Tongue (tissue), 1 donor: ENCODE measurements at regions not wholly inside any gene's neighbourhood (a gene's known extent, or its start where the extent isn't known, plus 50 kb on each side); places are given as distances from the start of the nearest gene placed in this dataset.
A peak's percentile ranks its signal among the peaks of the same experiment; 100 is the strongest.
"Not testable (repeated sequence)": the region's sequence is repeated elsewhere in the genome, so short reads cannot be mapped to it uniquely, and the experiment has no call there.

ENCODE experiments used
- DNase-seq: peaks from one replicate; pipeline ENCODE4 v3.0.0-alpha.2; 2015

DNA sequence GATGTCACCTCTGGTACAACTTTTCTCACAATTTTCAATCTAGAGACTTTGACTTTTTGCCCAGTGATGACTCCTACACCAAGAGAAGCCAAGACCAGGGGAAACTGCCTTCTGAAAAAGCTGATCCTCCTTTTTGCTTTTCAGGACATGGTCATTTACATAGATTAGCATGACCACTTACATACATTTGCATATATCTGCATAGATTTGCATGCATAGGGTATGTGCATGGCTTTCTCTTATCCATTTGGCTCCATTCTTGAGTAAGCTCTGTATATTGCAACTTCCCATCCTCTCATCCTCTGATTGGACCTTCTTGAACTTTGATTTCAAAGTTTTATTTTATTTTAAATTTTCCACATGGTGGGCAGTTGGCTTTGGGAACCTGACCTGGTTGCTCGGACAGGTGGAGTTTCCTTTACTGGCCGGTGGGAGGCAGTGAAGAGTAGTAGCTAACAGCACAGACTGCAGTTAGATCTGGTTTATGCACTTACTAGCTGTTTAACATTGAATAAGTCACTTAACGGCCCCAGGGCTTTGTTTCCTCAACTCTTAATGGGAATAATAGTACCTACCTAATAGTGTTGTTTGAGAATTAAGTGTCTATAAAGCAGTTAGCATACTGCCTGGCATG, 92.9 kb downstream of the GPR139 start:
- DNase-seq: no peak

GRCh38 chr16:19979638-19980037, 94.1 kb downstream of the GPR139 start:
- DNase-seq: no peak

DNA sequence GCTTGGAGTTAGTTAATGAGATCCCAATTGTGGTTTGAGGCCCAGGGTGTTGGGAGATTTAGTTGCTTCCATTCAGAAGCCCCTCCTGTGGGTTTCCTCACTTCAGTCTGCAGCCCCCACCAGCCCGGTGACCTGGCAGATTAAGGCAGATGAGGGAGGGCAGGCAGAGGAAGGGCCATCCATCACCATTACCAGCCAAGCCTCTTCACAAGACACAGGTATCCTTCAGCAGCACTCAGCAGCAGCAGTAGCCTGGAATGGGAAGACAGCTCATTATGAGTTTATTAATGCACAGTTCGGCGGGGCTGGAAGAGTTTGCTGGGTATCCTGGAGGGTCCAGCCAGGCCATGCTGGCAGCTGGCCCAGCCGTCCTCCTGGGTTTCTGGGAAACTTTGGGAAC, 90.0 kb upstream of the GPRC5B start:
- DNase-seq: no peak

DNA sequence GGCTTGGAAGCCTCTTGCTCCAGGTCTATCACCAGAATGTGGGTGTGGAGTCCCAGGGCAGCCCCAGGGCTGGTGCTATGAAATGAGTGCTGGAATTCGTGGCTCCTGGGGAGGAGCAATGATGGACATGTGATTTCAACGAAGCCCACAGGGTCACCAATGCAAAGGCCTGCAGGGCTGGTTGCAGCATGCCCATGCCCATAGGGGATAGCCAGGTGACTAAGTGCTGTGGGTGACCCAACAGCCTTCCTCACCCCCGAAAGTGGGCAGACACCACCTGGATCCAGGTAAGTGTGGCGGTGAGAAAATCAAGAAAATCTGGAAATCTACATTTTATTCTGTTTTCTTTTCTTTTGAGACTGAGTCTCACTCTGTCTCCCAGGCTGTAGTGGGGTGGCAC, 87.5 kb upstream of the GPRC5B start:
- DNase-seq: no peak

GRCh38 chr16:19968891-19969683, 84.4 kb upstream of the GPRC5B start:
- no peak for DNase-seq

DNA sequence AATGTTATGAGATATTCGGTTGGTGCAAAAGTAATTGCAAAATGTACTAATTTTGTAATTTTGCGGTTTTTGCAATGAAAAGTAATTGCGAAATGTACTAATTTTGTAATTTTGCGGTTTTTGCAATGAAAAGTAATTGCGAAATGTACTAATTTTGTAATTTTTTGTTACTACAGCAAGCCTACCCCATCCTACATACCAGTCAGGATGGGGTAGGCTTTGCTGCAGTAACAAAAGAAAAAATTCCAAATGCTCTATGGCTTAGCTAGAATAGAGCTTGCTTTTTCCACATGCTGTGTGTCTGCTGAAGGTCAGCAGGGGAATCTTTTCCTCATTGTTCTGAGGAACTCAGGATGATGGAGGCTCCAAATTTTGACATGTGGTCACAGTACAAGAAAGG, 83.3 kb upstream of the GPRC5B start:
- no peak for DNase-seq

DNA sequence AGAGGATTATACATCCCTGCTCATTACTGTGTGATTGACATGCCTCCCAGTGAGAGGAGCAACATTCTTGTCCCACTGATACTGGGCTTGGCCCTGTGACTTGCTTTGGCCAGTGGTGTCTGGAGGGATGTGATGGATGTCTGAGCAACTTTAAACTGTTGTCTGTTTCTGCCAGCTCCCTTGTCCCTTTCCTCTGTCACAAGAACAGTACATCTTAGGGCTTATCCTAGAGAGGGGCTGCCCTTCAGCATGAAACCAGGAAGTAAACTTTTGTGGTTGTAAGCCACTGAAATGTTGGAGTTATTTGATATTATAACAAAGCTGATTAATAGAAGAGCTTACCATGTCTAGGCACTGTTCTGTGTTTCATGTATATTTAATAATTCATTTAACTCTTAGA, 82.9 kb upstream of the GPRC5B start:
- no peak for DNase-seq

DNA sequence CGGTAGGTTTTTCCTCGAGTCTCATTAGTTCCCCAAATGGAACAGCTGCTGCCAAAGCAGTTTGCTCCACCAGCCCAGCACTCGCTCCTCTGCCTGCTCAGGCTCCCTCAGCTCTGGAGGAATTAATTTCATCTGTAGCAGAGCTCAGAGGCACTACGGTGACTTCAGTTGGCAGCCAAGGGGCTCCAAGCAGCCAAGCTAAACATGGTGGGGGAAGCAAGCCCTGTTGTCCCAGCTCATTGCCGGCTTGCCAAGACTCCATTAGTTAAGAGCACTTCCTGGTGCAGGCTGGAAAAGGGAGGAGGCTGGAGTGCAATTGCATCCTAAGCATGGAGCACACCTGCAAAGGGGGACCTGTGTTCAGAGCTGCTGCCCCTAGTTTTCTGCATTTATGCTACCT, 78.7 kb upstream of the GPRC5B start:
- peak; percentile 55 for DNase-seq

- DNase-seq: no peak
Measured at GRCh38 chr16:19960183-19960582, 75.5 kb upstream of the GPRC5B start.

GRCh38 chr16:19959736-19960135, 75.1 kb upstream of the GPRC5B start:
- no peak for DNase-seq

DNA sequence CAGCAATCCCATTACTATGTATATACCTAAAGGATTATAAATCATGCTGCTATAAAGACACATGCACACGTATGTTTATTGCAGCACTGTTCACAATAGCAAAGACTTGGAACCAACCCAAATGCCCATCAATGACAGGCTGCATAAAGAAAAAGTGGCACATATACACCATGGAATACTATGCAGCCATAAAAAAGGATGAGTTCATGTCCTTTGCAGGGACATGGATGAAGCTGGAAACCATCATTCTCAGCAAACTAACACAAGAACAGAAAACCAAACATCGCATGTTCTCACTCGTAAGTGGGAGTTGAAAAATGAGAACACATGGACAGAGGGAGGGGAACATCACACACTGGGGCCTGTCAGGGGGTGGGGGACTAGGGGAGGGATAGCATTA, 71.2 kb upstream of the GPRC5B start:
- not testable (repeated sequence) for DNase-seq

DNA sequence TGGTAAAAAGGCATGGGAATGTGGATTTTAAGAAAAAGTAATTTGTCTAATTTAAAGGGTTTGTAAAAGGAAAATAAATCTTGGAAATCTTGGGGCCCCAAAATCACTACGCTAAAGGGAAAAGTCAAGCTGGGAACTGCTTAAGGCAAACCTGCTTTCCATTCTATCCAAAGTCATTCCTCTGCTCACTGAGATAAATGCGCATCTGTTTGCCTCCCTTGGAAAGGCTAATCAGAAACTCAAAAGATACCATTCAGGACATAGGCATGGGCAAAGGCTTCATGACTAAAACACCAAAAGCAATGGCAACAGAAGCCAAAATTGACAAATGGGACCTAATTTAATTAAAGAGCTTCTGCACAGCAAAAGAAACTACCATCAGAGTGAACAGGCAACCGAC, 70.4 kb upstream of the GPRC5B start:
- DNase-seq: not testable (repeated sequence)

DNA sequence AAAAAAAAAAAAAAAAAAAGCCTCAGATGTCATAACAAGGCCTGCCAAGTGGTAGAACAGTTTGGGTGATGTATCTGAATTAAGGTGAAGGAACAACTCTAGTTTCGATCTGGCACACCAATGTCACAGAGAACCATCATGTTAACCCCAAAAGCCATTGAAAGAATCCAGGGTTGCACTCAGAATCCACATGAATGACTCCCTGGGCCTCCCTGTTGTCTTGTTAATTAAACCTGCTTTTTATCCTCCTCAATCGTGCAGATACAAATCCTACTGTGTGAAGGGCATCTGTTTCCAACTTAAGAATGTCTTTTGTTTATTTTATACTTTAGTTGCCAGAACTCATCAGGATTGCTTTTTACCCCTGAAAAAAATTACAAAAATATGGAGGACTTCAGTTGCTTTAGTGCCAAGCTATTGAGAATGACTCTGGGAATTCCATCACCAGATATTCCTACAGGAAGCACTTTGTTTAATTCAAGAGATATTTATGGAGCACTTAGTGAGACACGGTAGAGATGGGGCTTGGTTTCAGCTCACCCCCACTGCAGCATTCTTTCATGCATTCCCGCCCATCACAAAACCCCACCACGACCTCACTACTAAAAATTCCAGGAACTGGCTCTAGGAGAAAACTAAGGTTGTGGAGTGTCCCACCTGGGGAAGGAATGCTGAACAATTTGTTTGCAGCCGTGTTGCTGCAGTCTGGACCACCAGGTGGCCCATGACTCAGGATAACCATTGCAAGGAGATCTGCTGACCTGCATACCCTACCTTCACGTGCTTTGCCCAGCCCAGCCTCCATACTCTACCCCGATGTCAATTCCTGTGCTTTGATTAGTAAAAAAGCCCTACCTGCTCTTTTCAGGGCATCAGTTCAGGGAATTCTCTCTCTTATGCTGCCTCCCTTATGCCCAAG, 63.8 kb upstream of the GPRC5B start:
- DNase-seq: no peak

DNA sequence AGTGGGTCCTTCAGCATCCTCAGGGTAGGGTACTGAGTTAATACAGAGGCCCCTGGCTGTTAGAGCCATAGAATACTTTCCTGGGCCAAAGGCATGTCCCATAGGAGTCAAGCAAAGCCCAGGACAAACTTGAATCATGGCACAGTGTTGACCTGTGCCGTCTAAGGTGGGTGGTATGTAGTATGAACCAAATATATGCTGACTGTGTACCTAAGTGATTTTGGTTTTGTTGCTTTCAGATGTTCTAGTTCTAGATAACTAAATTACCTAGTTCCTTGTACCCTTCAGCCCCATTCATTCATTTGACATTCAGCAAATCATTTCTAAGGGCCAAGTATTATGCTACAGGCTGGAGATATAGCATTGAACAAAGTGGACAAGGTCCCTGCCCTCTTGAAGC, 61.3 kb upstream of the GPRC5B start:
- DNase-seq: no peak

- DNase-seq: no peak
Measured at GRCh38 chr16:19940195-19940594, 55.5 kb upstream of the GPRC5B start.

DNA sequence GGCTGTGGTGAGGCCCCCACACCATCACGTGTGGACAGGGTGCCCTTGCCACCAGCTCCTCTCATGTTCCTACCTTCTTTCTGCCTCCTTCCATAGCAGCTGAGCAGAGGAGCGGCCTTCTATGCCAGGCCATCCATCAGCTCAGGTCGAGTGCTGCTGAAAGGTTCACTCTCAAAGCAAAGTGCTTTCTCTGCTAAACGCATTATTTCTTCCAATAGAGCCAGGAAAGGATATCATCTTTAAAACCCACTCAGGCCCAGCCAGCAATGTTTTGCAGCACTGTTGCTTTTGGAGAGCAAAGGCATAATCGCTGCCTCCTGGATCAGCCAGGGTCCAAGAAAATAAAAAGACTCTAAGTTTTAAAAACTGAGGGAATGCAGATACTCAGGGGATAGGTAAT, 54.9 kb upstream of the GPRC5B start:
- no peak for DNase-seq

DNA sequence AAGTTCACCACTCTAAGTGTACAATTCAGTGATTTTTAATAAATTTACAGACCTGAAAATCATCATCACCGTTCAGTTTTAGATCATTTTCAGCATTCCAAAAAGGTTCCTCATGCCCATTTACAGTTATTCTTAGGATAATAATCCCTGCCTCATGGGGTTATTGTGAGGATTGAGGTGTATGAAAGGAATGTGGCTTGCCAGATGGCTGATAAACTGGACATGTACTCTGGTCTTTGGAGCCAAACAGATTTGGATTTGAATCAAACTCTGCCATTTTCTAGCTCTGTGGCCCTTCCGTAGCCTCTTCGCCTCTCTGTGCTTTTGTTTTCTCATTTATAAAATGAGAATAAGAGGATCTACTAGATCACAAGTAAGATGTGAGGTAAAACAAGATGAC, 53.9 kb upstream of the GPRC5B start:
- no peak for DNase-seq

DNA sequence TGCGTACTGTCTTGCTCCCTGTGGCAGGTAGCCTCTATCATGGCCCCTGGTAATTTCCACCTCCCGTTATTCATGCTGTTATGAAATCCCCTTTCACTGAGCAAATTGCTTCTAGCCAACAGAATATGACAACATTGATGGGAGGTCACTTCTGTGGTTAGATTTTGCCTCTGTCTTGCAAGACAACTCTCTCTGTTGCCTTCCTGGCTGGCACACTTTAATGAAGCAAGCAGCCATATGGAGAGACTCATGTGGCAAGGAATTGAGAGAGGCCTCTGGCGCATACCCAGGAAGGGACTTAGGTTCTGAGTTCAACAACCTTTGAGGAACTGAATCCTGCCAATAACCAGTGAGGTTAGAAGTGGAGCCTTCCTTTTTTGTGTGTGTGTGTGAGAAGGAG, 51.8 kb upstream of the GPRC5B start:
- no peak for DNase-seq

GRCh38 chr16:19935694-19936093, 51.0 kb upstream of the GPRC5B start:
- DNase-seq: no peak
